DOHH2 (cell line): ENCODE measurements at regions not wholly inside any gene's neighbourhood (a gene's known extent, or its start where the extent isn't known, plus 50 kb on each side); places are given as distances from the start of the nearest gene placed in this dataset.

Source experiments
- CTCF ChIP-seq: fragments of 200-600 bp; sonication (generic); IDR thresholded peaks from one replicate; pipeline ENCODE4 v1.5.1; 2014; ENCODE audit warnings: antibody characterized with exemption, mild to moderate bottlenecking, low read depth, low read length; ENCODE audit not compliant: poor library complexity, severe bottlenecking
- EZH2phosphoT487 ChIP-seq: fragments of 200-600 bp; sonication (generic); IDR thresholded peaks from 2 replicates; pipeline ENCODE4 v1.6.1; 2017; ENCODE audit warnings: borderline replicate concordance, mild to moderate bottlenecking, antibody characterized with exemption, low read length, moderate library complexity, mixed read lengths

- TF ChIP-seq CTCF: no peak
- TF ChIP-seq EZH2phosphoT487: no peak
Observed at GRCh38 chr1:87930796-87931195, 602.1 kb downstream of the LMO4 start.
